ENCODE measurements at regions not wholly inside any gene's neighbourhood (a gene's known extent, or its start where the extent isn't known, plus 50 kb on each side); places are given as distances from the start of the nearest gene placed in this dataset.
"Not testable (repeated sequence)": the region's sequence is repeated elsewhere in the genome, so short reads cannot be mapped to it uniquely, and the experiment has no call there.

DNA sequence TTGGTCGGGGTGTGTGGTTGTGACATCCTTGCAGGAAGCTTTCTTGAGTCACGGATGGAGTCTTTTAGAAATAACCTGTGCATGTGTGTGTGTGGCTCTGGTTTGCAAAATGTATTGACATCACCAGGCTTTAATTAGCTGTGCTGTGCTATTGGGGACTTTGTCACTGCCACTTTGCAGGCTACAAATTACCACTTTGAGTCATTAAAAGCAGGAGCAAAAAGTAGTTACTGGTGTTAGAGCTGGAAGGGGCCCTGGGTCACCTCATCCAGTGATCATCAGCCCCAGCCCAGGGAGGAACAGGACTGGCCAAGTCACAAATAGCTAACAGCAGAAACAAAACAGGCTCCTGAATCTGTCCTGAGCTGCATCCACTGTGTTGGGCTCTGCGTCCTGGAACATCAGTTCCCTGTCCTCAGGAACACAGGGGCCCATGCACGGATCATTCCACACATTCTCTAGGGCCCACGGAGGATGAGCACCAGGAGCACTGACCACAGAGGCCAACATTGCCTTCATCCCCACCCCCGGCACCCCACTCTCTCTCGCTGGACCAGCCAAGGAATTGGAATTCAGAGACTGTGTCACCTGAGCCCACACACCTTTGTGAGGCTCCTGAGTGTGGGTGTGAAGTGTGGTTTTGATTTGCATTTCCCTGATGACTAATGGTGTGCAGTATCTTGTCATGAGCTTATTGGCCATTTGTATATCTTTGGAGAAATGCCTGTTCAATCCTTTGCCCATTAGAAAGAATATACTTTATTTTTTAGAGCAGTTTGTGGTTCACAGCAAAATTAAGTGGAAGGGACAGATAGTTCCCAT, 280.1 kb upstream of the C1orf174 start:
- TF ChIP-seq, protein P1, sequence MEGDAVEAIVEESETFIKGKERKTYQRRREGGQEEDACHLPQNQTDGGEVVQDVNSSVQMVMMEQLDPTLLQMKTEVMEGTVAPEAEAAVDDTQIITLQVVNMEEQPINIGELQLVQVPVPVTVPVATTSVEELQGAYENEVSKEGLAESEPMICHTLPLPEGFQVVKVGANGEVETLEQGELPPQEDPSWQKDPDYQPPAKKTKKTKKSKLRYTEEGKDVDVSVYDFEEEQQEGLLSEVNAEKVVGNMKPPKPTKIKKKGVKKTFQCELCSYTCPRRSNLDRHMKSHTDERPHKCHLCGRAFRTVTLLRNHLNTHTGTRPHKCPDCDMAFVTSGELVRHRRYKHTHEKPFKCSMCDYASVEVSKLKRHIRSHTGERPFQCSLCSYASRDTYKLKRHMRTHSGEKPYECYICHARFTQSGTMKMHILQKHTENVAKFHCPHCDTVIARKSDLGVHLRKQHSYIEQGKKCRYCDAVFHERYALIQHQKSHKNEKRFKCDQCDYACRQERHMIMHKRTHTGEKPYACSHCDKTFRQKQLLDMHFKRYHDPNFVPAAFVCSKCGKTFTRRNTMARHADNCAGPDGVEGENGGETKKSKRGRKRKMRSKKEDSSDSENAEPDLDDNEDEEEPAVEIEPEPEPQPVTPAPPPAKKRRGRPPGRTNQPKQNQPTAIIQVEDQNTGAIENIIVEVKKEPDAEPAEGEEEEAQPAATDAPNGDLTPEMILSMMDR (IDR thresholded peaks at IDR 0.05; ENCODE audit: low read depth, low read length) = no peak
- no peak overlapping the region for H3K4me3 ChIP-seq (ENCODE audit: low read depth, low read length)

DNA sequence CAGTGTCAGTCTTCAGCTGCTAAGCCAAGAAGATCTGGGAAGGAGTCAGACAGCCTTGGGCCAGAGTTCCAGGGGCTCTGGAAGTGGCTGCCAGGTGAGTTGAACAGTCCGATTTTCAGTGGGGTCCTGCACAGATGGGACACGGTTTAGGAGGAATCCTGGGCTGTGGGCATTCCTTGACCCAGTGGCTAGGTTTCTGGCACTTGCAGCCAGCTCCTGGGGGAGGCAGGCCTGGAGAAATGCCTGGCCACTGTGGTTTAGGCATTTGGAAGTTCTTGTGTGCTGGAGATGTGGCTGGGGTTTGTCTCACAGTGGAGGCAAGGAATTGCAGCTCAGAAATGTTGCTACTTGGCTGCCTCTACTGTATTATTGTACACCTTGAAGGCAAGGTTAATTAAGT, 286.4 kb upstream of the C1orf174 start:
- H3K4me3 ChIP-seq (ENCODE audit: low read depth, low read length) = not testable (repeated sequence)

DNA sequence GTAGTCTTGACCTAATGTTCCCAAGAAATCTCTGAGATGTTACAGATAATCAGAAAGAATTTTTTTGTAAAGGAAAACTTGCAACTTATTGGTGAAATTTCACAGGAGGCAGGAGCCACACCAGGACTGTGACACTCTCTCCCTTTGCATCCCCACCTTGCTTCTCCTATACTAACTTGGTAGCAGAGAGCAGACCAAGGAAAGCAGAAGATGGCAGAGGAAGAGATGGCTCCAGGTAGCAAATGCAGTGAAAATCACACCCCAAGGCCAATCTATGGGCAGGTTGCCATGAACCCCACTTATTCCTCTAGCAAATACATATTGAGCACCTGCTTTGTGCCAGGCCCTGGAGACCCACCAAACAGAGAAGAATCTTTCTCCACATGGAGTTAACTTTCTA, 303.4 kb upstream of the C1orf174 start:
- H3K4me3 ChIP-seq (ENCODE audit: low read depth, low read length) = no peak overlapping the region
- TF ChIP-seq, protein P1 (IDR thresholded peaks at IDR 0.05; ENCODE audit: low read depth, low read length) = no peak

DNA sequence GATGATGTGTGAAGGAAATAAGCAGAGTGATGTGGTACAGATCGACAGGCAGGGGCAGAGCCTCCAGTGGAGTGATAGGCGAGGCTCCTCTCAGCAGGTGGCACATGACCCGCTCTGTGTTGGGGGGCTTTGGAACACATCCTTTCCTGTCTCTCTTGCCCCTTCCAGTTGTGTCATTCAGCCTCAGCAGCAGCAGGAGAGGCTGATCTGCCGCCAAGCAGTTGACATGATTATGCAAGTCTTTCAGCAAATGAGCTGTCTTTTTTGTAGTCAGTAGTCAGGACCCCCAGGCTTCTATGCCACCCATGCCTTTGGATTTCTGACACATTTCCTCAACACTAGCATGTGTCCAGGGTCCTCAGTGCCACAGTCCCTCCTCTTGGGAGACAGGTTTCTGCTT, 307.1 kb upstream of the C1orf174 start:
- TF ChIP-seq, protein P1 (IDR thresholded peaks at IDR 0.05; ENCODE audit: low read depth, low read length) = no peak
- H3K4me3 ChIP-seq (ENCODE audit: low read depth, low read length) = no peak overlapping the region

DNA sequence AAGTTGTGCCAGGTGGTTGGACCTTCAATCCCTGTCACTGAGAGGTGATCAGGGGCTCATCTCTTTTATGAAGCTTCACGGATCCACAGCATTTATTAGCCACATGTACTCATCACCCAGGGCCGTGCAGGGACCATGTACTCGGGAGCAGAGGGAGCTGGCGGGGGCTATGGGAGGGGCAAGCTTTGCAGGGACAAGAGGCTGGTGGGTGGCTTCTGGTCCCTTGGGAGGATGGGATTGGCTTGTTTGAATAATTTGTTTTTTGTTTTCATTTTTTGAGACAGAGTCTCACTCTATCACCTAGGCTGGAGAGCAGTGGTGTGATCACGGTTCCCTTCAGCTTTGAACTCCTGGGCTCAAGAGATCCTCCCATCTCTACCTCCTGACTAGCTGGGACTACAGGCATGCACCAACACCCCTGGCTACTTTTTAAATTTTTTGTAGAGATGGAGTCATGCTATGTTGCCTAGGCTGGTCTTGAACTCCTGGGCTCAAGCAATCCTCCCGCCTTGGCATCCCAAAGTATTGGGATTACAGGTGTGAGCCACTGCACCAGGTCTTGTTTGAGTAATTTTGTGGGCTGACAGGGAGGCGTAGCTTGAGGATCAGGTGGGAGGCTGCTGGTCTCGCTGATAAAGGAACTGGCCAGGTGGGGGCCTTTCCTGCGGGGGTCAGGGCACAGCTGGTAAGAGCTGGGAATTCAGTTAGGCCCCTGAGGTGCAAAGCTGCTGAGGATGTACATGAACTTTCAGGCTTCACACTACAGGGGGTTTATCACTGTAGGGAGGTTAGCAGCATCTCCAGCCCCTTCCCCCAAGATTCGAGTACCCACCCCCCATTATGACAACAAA, 308.0 kb upstream of the C1orf174 start:
- TF ChIP-seq, protein P1 (IDR thresholded peaks at IDR 0.05; ENCODE audit: low read depth, low read length) = no peak
- no peak overlapping the region for H3K4me3 ChIP-seq (ENCODE audit: low read depth, low read length)

DNA sequence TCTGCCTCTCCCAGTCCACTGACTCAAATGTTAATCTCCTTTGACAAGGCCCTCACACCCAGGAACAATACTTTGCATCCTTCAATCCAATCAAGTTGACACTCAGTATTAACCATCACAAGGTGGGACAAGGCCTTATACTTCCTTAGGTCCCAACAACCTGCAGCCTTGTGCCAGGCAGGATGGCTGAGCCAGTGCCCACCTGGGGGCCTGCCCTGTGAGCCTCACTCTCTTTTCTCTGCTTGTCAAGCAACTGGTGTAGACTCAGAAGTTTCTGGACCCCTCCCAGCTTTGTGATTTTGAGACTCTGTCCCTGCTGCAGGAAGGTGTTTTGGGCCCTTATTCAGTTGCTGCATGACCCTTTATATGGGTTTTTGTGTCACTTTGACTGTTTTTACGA, 310.0 kb upstream of the C1orf174 start:
- TF ChIP-seq, protein P1 (IDR thresholded peaks at IDR 0.05; ENCODE audit: low read depth, low read length) = no peak
- no peak overlapping the region for H3K4me3 ChIP-seq (ENCODE audit: low read depth, low read length)

DNA sequence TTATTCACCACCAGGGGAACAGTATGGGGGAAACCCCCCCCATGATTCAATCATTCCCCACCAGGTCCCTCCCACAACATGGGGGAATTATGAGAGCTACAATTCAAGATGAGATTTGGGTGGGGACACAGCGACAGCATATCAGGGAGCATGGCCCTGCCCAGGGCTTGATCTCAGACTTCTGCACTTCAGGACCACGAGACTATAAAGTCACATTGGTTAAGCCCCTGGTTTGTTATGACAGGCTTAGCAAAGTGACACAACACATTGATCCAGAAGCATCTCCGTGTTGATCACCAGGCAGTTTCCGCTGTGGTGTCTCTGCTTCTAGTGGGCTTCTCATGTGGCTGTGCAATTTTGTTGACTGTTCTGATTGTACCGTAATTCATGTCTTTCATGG, 312.7 kb upstream of the C1orf174 start:
- H3K4me3 ChIP-seq (ENCODE audit: low read depth, low read length) = no peak overlapping the region
- TF ChIP-seq, protein P1 (IDR thresholded peaks at IDR 0.05; ENCODE audit: low read depth, low read length) = no peak
